Non-pigmented ciliary epithelial cell (primary cell): ENCODE measurements at regions not wholly inside any gene's neighbourhood (a gene's known extent, or its start where the extent isn't known, plus 50 kb on each side); places are given as distances from the start of the nearest gene placed in this dataset.
"Not testable (repeated sequence)": the region's sequence is repeated elsewhere in the genome, so short reads cannot be mapped to it uniquely, and the experiment has no call there.

Experiments used
- DNase-seq: peaks from one replicate; pipeline ENCODE4 v3.0.0-alpha.2; 2010; ENCODE audit warnings: low read depth

DNA sequence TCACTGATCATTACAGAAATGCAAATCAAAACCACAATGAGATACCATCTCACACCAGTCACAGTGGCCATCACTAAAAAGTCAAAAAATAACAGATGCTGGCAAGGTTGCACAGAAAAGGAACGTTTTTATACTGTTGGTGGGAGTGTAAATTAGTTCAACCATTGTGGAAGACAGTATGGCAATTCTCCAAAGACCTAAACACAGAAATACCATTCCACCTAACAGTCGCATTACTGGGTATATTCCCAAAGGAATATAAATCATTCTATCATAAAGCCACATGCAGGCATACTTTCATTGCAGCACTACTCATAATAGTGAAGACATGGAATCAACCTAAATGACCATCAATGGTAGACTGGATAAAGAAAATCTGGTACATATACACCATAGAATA is 83.2 kb upstream of the ARID5B start:
- not testable (repeated sequence) for DNase-seq

GRCh38 chr10:61819208-61819607 is 82.3 kb upstream of the ARID5B start:
- DNase-seq = no peak

DNA sequence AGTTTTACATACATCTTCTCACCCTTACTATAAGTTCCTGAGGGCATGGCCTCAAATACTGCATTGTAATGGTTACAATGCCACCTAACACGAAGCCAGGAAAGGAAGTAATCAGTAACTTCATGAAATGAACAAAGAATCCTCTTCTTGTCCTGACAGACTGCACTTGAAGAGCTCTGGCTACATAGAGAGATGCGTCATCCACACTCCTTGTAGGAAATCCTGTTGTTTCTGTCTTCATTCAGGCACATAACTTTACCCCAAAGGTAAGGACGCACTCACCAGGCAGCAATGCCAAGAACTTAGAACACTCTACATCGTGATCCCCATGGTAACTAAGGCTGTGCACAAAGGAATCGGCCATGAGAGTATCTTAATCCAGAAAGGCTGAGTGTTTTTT is 80.3 kb upstream of the ARID5B start:
- peak; percentile 34 for DNase-seq

DNA sequence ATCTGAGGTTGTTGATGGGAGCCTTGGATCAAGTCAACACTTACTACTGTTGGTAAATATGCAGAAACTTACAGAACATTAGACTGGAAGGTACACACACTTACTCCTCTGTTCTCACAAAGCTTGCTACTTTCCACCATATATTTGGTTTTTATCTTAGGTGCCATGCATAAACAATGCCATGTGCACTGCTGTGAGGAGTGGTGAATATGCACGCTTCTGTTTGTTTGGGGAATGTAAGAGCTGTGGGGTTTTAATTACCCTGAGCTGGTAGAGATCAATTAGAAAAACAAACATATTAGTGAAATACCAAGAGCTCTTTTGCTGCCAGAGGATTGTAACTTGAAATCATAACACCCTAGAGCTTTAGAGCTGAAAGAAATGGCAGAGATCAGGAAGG is 79.8 kb upstream of the ARID5B start:
- DNase-seq = no peak

DNA sequence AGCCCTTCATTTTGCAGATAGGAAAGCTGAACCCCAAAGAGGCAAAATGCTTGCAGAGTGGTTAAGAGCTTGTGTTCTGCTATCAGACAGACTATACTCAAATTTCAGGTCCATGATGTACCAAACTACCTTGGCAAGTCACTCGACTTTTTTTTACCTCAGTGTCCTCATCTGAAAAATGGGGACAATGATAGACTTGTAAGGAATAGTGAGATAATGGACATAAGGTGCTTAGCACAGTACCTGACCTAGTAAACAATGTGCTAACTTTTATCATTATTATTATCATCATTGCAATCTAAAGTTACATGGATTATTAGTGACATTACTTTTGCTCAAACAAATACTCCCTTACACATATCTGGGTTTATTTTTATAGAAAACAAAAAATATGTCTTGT is 79.4 kb upstream of the ARID5B start:
- no peak for DNase-seq

GRCh38 chr10:61822781-61823230 is 78.7 kb upstream of the ARID5B start:
- no peak for DNase-seq

DNA sequence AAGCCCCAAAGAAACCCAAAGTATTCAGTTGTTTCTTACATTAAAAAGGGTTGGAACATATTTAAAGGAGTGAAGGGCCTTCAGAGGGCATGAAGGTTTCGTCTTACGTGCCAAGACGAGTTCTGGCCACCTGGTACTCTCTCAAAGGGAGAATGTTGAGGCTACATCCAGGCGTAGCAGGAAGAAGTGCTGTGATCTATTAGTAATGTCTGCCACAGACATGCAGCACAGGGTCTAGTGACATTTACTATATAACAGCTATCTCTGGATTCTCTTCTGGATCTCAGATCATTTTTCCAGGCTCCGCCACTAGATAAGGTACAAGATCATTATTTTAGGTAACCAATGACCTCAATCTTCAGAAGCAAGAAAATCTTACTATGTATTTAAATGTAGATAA is 76.5 kb upstream of the ARID5B start:
- no peak for DNase-seq

GRCh38 chr10:61825628-61826027 is 75.9 kb upstream of the ARID5B start:
- no peak for DNase-seq

- no peak for DNase-seq
Measured at GRCh38 chr10:61828034-61828433, 73.5 kb upstream of the ARID5B start.

- no peak for DNase-seq
Measured at GRCh38 chr10:61828788-61829187, 72.7 kb upstream of the ARID5B start.

GRCh38 chr10:61830072-61830845 is 71.2 kb upstream of the ARID5B start:
- DNase-seq = no peak

DNA sequence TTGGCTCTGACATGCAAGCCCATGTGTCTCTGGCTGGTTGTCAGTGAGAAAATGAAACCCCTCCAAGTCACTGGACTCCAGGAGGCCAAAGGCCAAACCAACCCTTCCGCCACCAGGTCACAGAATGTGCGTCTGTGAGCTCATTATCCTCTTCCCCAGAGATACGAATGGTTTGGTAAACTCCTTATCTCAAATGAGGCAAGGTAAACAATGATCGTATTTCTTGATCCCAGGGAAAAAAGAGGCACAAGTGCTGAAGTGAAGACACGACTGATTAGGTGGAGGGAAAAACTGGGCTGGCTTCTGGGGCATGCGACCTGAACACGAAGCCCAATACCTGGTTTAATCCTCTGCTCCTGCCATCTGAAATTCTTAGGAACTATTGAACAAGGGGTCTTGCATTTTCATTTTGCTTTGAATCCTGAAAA is 70.6 kb upstream of the ARID5B start:
- no peak for DNase-seq

DNA sequence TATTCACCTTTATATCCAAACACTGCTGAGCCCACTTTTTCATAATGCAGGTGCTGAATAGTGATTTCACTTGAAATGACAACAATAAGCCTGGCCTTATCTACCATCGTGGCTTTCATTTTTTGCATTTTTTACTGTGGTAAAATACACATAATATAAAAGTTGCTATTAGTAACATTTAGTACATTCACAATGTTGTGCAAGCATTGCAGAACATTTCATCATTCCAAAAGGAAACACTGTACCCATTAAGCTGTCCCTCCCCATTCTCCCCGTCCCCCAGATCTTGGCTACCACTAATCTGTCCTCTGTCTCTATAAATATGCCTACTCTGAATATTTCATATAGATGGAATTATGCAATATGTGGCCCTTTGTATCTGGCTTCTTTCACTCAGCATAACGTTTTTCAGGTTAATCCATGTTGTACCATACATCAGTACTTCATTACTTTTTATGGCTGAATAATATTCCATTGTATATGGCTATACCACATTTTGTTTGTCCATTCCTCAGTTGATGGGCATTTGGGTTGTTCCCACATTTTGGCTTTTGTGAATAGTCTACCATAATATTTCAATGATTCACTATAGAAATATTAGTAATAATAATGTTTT is 68.5 kb upstream of the ARID5B start:
- peak; percentile 27 for DNase-seq

- DNase-seq = no peak
Measured at GRCh38 chr10:61834519-61834918, 67.0 kb upstream of the ARID5B start.

DNA sequence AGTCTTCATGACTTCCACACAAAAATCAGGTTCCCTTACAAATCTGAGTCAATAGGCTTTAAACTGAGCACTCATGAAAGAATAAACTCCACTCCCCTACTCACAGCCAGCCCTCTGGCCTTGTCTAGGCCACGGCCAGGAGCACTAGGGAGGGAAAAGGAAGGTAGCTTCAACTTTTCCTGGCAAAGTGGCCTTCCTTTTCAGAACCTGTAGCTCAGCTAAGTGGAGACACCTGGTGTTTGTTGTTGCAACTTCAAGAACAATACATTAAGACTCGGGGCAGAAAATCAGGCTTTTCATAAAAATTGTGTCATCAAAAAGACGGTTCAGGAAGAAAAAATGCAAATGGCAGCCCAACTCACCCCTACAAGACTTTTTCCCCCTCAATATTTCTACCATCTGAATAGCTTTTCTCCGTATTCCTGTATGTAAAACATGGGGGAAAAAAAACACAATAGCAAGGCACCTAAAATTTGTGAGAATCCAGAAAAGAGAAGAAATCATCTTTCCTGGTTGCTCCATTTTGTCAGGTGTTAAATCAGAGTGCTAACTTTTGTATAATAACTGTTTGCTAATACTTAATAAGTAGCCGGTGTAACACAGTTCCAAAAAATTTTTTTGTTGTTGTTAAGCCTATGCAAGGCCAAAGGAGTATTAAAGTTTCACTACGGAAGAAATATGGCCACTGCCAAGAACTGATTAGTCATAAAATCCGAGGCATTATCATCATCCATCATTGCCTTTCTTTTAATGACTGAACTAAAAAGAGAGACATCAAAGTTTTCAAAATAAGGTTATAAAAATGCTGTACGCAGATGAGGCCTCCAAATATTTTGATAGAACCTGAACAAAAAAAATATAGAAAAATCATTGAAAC is 66.2 kb upstream of the ARID5B start:
- DNase-seq = peak; percentile 65

DNA sequence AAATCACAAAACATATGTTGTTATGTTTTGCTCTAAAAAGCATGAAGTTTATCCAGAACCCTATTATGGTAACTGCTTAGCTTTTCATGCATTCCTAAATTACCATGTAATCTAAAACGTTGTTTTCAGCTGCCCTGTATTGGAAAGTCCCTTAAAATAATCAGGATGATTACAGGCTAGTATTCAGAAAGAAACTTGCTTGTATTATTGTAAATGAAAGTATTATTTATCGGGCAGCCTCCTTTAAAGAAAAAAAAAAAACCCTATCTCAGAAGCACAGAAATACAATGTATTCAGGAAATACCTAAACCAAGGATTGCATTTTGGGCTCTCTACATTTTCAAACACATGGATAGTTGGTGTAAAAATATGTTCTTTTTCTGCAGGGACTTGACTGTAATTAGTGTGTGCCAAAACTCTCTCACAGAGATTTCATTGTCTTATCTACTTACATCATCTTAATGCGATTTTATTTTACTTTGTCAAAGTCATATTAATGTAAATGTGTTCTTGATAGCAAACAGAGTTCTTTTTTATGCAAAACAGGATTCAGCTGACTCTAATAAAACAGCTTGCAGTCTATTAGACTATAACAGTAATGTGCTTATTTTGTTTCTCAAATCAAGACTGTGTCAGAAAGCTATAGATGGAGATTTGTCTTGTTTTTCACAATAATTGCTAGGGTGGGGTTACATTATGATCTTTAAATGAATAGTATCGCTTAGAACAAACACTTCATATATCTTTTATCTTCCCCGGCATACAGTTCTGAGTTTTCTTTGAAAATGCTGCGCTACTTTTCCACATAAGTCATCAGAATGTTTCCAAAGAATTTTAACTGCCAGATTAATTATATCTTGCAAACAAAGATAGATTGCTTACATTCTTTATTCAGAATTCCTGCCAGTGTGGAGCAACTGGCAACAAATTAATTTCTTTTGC is 65.3 kb upstream of the ARID5B start:
- peak; percentile 30 for DNase-seq

DNA sequence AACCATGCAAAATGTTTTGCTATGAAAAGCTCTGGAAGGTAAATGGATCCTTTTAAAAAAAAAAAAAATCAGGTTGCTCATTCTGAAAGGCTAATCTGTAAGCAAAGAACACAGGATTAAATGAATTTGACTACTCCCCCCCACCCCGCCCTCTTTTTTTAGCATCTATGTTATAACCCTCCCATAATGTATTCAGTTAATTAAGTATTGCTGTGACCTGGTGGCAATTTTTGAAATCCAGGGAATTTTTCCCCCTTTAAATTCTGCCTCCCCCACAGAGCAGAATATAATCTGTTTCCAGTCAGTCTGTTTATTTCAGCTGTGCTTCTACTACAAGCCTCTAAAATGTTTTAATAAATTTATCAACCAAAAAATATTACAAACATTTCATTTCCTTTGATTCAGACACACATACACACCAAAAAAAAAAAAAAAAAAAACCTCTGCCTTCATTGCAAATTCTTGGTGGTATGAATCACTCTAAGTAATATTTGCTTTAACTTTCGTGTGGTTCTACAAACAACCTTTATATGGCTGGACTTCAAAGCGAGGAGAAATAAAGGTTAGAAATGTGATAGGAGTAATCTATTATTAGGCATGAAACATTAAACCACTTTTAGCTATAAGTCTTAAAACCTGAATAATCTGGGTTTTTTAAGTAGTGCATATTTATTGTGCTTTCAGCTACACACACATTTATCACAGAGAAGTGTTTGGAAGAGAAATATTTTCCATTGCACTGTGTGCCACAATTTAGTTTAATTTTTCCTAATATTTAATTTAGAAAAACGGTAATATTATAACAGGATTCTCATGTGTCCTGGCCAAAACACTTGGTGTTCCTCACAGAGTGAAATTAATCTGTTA is 64.4 kb upstream of the ARID5B start:
- DNase-seq = peak; percentile 51

GRCh38 chr10:61837755-61838171 is 63.7 kb upstream of the ARID5B start:
- no peak for DNase-seq

DNA sequence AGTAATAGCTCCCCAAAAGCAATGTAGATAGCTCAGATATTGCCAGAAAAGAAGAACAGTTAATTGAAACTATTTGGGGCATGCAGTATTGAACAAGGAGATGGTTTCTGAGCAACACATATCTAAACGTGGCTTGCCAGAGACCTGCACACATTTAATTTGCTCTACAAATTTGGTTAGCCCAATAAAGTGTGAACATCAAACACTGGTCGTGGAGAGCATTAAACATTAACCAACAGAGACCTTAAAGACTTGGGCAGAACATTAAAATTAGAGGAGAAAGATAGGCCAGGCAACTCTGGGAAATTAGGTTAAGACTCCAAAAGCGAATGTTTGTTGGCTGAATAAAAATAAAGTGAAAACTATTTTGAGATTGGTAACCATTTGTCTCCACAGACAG is 61.6 kb upstream of the ARID5B start:
- DNase-seq = no peak

- no peak for DNase-seq
Measured at GRCh38 chr10:61840403-61840802, 61.1 kb upstream of the ARID5B start.
